Lung (tissue), 11 donors: ENCODE measurements at regions not wholly inside any gene's neighbourhood (a gene's known extent, or its start where the extent isn't known, plus 50 kb on each side); places are given as distances from the start of the nearest gene placed in this dataset.
A peak's percentile ranks its signal among the peaks of the same experiment; 100 is the strongest.

Experiments used
- ATAC-seq: fragments of 200-7000 bp; cut with Tn5 transposase; one replicate; pipeline ENCODE4 v1.9.1; 2020; ENCODE audit warnings: moderate number of reproducible peaks; ENCODE audit not compliant: insufficient read depth, low FRiP score
- DNase-seq, 3 donors: peaks; one replicate each; pipeline ENCODE4 v3.0.0-alpha.2; 2013 to 2017
- H3K27ac ChIP-seq, 2 donors: one replicate each; pipeline ENCODE4 v1.5.1; 2013; ENCODE audit warnings: mild to moderate bottlenecking in 2 of 2, moderate library complexity in 2 of 2, control low read depth in 1 of 2, inconsistent platforms in 1 of 2, low read depth in 1 of 2, low read length in 1 of 2
- H3K27me3 ChIP-seq, 3 donors: one replicate each; pipeline ENCODE4 v1.5.1; 2013; ENCODE audit warnings: low read length in 2 of 3; ENCODE audit not compliant: control insufficient read depth in 3 of 3, insufficient read depth in 3 of 3
- H3K36me3 ChIP-seq, 4 donors: one replicate each; pipeline ENCODE4 v1.5.1; 2013; ENCODE audit warnings: low read length in 4 of 4, mild to moderate bottlenecking in 1 of 4, moderate library complexity in 1 of 4; ENCODE audit not compliant: control insufficient read depth in 4 of 4, insufficient read depth in 4 of 4
- H3K4me1 ChIP-seq, 5 donors: one replicate each; pipeline ENCODE4 v1.5.1; 2013; ENCODE audit warnings: low read length in 5 of 5, mild to moderate bottlenecking in 2 of 5, moderate library complexity in 1 of 5; ENCODE audit not compliant: control insufficient read depth in 5 of 5, insufficient read depth in 5 of 5
- H3K4me3 ChIP-seq: one replicate; pipeline ENCODE4 v1.5.1; 2013; ENCODE audit warnings: mild to moderate bottlenecking, control low read depth, moderate library complexity
- H3K9ac ChIP-seq, 2 donors: one replicate each; pipeline ENCODE4 v1.5.1; 2013; ENCODE audit warnings: low read length in 2 of 2, control low read depth in 1 of 2; ENCODE audit not compliant: insufficient read depth in 1 of 2
- H3K9me3 ChIP-seq, 4 donors: one replicate each; pipeline ENCODE4 v1.5.1; 2013; ENCODE audit warnings: low read length in 3 of 4, mild to moderate bottlenecking in 1 of 4, moderate library complexity in 1 of 4; ENCODE audit not compliant: control insufficient read depth in 4 of 4, insufficient read depth in 3 of 4
- WGBS, 2 donors: extraction: QIAGEN DNeasy Blood & Tissue Kit; methylation state at CpG; one replicate each; pipeline ENCODE4 v1.1.7; 2013; 5-methylcytosine and 5-hydroxymethylcytosine counted together
- TF ChIP-seq, protein P1 (sequence below): IDR thresholded peaks from 2 replicates; pipeline ENCODE4 v1.5.1; 2012; ENCODE audit warnings: mild to moderate bottlenecking; ENCODE audit errors: control extremely low read depth, extremely low read depth
- donor health status: control.
- donor health status: control.
- donor health status: Bipolar disorder and iron deficiency.
- donor health status: healthy.
- donor health status: DM: yes; HTN: yes; CAD: no.

DNA sequence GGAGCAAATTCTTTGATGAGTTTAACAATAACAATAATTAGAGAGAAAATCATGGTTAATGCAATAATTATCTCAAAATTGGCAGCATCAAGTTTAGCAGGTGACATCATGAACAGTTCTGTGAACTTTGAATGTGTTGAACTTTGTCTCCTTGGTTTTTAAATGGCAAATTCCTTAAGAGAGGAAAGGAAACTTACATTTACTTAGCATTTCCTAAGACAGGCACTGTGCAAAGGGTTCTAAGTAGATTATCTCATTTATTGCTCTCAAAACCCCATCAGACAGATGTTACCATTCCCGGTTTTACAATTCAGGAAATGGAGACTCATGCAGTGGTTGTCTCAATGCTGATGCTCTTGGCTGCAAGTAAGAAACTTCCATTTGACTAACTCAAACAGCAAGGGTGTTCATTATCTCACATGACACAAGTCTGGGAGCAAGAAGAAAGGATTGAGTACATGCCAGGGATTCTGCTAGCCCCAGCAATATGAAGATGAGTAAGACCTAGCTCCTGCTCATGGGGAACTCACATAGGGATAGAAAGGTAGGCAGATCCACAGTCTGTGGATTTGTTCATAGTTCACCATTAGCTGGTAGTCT, 81.3 kb upstream of the ITGA6 start:
- H3K9me3 ChIP-seq: peaks cover 0 to 6% (median 2%) of the 10 kb centered on the region in 4 donors
- H3K27ac ChIP-seq: no peak overlapping the region
- H3K27me3 ChIP-seq: no peaks in the 10 kb centered on the region
- no peak overlapping the region for H3K9ac ChIP-seq
- ATAC-seq (no peak), DNase-seq (no peak)
- H3K4me3 ChIP-seq: no peak overlapping the region
- no peaks in the 10 kb centered on the region for H3K36me3 ChIP-seq
- WGBS, 2 donors: 79 to 87% methylated on average over 1 of the region's 1 CpG
- peaks cover 0 to 4% (median 0%) of the 10 kb centered on the region in 5 donors for H3K4me1 ChIP-seq
- TF ChIP-seq, protein P1, sequence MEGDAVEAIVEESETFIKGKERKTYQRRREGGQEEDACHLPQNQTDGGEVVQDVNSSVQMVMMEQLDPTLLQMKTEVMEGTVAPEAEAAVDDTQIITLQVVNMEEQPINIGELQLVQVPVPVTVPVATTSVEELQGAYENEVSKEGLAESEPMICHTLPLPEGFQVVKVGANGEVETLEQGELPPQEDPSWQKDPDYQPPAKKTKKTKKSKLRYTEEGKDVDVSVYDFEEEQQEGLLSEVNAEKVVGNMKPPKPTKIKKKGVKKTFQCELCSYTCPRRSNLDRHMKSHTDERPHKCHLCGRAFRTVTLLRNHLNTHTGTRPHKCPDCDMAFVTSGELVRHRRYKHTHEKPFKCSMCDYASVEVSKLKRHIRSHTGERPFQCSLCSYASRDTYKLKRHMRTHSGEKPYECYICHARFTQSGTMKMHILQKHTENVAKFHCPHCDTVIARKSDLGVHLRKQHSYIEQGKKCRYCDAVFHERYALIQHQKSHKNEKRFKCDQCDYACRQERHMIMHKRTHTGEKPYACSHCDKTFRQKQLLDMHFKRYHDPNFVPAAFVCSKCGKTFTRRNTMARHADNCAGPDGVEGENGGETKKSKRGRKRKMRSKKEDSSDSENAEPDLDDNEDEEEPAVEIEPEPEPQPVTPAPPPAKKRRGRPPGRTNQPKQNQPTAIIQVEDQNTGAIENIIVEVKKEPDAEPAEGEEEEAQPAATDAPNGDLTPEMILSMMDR: no peak

GRCh38 chr2:172348555-172349288, 78.7 kb upstream of the ITGA6 start:
- ATAC-seq (no peak), DNase-seq (no peak)
- 81 to 84% methylated on average over 4 of the region's 4 CpGs for WGBS, 2 donors
- H3K9ac ChIP-seq: no peak overlapping the region
- H3K27me3 ChIP-seq: no peaks in the 10 kb centered on the region
- no peak overlapping the region for H3K4me3 ChIP-seq
- no peak overlapping the region for H3K27ac ChIP-seq
- H3K9me3 ChIP-seq: peaks cover 0 to 4% (median 2%) of the 10 kb centered on the region in 4 donors
- H3K36me3 ChIP-seq: no peaks in the 10 kb centered on the region
- TF ChIP-seq, protein P1: no peak
- H3K4me1 ChIP-seq: no peaks in the 10 kb centered on the region

- no peaks in the 10 kb centered on the region for H3K27me3 ChIP-seq
- no peaks in the 10 kb centered on the region for H3K4me1 ChIP-seq
- DNase-seq (no peak), ATAC-seq (peak; percentile 27)
- peaks cover 0 to 2% (median 0%) of the 10 kb centered on the region in 4 donors for H3K9me3 ChIP-seq
- peak overlapping the region in 1 of 2 donors; percentile 43 for H3K27ac ChIP-seq
- H3K4me3 ChIP-seq: no peak overlapping the region
- TF ChIP-seq, protein P1: no peak
- no peak overlapping the region for H3K9ac ChIP-seq
- no peaks in the 10 kb centered on the region for H3K36me3 ChIP-seq
- whole genome bisulfite sequencing, 2 donors: 63 to 74% methylated on average over 9 of the region's 9 CpGs
These were observed 76.4 kb upstream of the ITGA6 start for GRCh38 chr2:172350839-172351479.
